ENCODE measurements at regions not wholly inside any gene's neighbourhood (a gene's known extent, or its start where the extent isn't known, plus 50 kb on each side); places are given as distances from the start of the nearest gene placed in this dataset.

- TF ChIP-seq CHD4 (IDR thresholded peaks at IDR 0.05; ENCODE audit: borderline replicate concordance) (no peak), CTCF (IDR thresholded peaks at IDR 0.05) (no peak), ELK1 (IDR thresholded peaks at IDR 0.05; ENCODE audit: low read depth, low read length) (no peak), MAX (IDR thresholded peaks at IDR 0.05) (no peak), NFE2L2 (conservative IDR thresholded peaks at IDR 0.05; ENCODE audit: low read length) (no peak), POLR2A (IDR thresholded peaks at IDR 0.05; ENCODE audit: low read length) (no peak), RAD21 (conservative IDR thresholded peaks at IDR 0.05 in 1 of 2, IDR thresholded peaks at IDR 0.05 in 1 of 2) (no peak), BHLHE40 (IDR thresholded peaks at IDR 0.05; ENCODE audit: low read depth, low read length) (no peak), CHD2 (IDR thresholded peaks at IDR 0.05; ENCODE audit: low read length, partially characterized antibody) (no peak), CEBPB (IDR thresholded peaks at IDR 0.05) (no peak), BCL3 (IDR thresholded peaks at IDR 0.05) (no peak), HDAC2 (IDR thresholded peaks at IDR 0.05) (no peak), JUN (IDR thresholded peaks at IDR 0.05) (no peak), PBX3 (IDR thresholded peaks at IDR 0.05) (no peak)
Observed at GRCh38 chr7:113770146-113770738, 148.6 kb downstream of the PPP1R3A start.

Data from A549 (cell line).